ENCODE measurements at regions not wholly inside any gene's neighbourhood (a gene's known extent, or its start where the extent isn't known, plus 50 kb on each side); places are given as distances from the start of the nearest gene placed in this dataset.
"Not testable (repeated sequence)": the region's sequence is repeated elsewhere in the genome, so short reads cannot be mapped to it uniquely, and the experiment has no call there.

DNA sequence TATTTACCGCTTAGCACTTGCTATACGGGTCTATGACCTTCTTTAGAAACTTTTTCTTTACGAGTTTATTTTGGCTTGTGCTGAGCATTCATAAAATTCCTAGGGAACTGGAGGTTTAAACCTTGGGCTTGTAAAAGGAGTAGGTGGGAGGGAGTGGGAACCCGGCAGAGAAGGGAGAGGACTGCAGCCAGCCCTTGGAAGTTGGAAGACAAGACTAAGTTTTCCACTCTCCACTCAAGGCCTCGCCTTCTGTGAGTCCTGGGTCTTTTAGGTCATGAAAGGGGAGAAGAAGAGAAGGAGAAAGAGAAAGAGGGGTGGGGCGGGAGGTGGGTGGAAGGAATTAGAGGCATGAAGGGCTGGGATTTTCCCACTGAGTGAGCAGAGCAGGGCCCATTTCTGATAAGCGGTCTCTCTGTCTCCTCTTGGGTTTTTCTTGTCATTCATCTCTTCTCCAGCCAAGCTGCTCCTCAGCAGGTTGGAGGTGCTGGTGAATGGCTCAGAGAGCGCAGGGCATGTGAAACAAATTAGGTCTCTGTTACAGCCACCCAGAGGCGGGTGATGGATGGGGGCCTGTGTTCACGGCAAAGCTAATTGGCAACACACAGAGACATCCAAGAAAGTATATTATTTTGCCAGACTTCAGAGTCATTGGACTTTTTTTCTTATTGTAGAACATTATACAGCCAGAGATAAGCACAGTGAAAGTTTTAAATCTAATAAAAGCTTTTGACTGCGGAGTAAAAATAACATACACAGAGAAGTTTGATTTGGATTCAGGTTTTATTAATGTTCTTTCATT, 247.3 kb downstream of the FOXD2 start:
- no peak for DNase-seq (ENCODE audit: low spot score)

DNA sequence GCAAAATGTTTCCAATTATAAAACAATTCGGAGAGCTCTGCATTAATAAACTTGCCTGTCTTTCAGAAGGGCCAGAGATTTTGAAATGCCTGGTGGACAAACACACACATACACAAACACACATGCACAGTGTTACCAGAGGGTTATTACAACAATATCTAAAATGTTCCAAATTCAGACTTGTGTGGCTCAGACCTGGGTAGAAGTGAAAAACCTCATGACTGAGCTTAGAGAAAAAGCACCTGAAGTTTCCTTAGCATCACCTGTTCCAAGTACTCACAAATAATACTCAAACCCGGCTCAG, 247.9 kb downstream of the FOXD2 start:
- no peak for DNase-seq (ENCODE audit: low spot score)

DNA sequence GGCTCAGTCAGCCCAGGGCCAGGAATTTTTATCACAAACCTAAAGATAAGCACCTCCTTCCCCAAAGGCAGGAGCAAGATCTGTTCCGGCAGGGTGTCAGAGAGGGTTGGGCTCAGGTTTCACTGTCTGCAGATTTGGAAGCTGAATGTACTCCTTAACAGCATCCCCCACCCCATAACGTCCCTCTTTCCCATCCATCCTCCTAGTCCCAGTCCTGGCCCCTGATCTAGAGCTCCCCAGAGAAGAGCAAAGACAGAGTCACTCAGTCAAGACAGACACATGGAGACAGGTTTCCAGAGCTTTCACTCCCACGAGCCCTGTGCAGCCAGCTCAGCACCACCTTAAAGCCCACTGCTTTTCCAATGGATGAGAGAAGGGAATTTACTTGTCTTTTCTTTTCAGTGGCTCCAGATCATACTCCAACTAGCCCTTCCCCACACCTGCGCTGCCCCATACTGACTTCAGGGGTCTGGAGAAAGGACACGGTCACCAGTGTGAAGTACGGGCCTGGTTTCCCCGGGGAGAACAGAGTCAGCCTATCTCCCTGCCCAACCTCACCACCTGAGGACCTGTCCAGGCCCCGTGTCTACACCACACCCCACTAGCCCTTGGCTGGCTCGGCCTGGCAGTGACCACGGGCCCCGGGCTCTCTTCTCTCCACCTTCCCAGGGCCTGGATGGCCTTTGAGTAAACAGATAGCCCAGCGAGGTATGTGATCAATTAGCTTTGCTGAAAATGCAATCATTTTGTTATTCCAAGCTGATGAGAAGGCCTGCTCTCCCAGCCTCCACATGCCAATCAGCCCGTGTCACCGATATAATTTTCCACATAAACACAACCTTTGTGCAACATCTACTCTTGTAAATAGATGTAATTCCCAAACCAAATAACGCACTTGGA, 249.1 kb downstream of the FOXD2 start:
- no peak for DNase-seq (ENCODE audit: low spot score)

DNA sequence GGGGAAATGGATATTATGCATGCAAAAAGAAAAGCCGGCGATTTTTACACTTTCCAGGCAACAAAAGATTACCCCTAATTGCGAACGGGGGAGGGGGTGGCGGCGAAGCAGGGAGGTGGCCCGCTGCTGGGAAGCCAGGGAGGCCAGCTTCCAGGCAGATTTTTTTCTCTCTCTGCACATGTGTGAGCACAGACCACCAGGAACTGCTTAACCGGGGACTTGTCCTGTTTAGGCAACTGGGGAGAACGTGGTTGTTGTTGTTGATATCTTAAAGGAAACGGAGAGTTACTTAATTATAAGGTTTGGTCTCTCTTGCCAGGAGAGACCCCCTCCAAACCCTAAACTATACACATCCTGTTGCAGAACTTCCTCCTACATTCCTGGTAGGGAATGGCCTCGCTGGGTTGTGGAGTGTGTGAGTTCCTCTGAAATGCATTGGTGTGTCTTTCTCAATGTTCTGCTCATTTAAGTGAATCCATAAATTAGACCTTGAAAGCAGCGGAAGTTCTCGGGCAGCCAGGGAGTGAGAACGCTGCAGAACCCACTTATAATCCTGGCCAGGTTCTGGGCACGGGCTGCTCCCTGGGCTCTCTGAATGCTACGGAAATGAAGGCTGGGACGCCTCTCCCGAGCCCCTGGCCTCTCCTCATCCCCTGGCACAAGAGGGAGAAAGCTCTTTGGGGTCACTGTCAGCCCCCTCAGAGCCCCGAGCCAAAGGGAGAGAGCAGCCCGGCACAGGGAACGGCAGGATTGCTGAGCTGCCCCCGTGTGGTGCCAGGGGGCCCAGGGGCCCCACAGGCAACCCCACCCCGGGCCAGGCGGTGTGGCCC, 250.0 kb downstream of the FOXD2 start:
- no peak for DNase-seq (ENCODE audit: low spot score)

DNA sequence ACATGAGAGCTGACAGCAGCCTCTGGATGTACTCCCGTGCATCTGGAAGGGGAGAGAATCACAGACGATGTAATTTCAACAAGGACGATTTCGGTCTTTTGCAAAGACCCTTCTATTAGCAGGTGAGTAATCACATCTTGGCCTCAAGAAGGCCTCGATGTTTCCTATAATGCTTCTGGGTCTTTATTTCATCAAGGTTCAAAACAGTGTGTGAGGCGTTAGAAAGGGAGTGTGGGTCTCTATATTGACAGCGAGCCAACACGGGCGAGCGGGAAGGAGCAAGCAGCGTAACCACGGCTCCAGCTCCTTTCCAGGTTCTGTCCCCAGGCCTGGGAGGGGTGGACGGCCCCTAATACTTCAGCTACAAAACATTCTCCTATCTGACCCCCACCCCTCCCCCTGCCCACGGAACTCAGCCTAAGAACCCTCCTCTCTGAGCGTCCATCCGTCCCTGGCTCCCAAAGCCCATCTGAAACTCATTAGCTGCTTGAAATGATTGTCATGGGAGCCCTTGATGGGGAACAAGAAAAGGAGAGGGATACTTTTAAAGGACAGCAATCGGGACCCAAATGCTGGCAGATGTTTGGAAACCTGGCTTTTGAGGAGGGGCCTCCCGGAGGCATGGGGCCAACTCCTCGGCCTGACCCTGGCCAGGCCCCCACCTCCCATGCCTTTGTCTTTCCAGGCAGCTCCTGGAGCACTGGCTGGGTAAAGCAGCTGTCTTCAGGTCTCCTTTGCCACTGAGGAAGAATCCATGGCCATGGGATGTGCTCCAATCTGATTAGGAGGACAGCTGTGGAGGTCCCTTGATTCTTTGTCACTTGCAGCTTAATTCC, 250.8 kb downstream of the FOXD2 start:
- DNase-seq (ENCODE audit: low spot score), result no peak

DNA sequence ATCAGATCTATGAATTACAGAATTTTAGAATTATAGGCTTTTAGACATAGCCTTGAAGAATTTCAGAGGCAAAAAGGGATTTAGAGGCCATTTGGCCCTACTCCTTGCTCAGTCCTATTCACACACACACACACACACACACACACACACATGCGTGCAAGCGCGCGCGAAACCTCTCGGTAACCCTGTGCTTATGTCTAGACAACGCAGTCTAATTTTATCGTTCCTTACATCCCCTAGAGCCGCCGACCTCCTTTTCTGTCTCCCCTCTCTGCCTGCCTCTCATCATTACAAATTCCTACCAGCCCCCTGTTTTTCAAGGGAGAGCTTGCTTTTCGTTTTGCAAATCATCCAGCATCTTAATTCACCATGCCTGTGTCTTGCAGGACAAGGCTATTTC, 252.1 kb downstream of the FOXD2 start:
- DNase-seq (ENCODE audit: low spot score), result no peak

DNA sequence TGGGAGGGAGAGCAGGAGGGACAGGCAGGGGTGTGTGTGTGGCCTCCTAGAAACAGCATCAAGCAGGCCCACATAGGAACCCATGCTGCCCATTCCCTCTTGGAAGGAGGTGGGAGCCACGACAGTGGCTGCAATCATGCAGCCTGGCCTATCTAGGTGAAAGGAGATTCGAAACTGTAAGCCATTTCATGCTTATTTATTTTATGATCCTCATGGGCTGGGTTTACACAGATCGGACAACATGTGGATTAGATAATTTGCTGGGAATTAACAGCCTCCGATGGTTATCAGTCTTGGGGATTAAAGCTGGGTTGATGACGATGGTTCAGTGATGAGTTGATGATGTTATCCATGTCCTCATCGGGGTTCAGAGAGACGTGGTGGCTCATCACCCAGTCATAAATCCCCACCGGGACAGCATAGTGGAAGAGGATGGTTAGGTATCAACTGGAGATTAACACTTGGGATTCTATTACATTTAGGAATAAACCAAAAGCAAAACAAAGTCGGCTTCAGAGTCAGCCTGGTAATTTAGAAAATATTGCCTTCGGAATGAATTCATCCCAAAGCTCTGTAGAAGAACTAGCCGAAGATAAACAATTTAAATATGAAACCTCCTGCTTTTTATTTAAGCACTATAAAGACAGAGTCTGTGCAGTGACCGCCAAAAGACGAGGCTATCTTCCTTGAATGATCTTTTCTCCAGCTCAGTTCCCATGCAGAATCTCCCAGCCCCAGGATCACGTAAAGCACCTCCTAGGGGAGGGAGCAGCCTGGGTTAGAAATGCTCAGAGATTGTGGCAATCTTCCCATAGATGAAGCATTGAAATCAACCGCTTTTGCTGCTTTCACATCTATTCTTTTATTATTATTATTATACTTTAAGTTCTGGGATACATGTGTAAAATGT, 252.8 kb downstream of the FOXD2 start:
- DNase-seq (ENCODE audit: low spot score), result no peak

DNA sequence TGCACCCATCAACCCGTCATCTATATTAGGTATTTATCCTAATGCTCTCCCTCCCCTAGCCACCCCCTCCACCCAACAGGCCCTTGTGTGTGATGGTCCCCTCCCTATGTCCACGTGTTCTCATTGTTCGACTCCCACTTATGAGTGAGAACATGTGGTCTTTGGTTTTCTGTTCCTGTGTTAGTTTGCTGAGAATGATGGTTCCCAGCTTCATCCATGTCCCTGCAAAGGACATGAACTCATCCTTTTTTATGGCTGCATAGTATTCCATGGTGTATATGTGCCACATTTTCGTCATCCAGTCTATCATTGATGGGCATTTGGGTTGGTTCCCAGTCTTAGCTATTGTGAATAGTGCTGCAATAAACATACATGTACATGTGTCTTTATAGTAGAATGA, 253.4 kb downstream of the FOXD2 start:
- DNase-seq (ENCODE audit: low spot score), result not testable (repeated sequence)

DNA sequence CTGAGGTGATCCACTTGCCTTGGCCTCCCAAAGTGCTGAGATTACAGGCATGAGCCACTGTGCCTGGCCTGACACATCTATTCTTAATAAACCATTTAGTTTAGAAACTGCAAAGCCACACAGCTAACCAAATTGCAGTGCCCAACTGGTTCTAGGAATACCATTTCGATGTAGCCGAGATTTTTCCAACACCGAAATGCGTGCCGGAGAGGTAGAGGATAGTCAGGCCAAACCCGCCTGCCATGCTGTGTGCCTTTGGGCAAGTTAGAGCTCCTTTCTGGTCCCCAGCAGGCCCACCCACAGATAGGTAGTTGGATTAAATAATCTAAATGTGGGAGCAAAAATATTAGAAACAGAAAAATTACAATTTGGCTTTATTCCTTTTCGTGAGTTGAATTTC, 254.4 kb downstream of the FOXD2 start:
- no peak for DNase-seq (ENCODE audit: low spot score)

DNA sequence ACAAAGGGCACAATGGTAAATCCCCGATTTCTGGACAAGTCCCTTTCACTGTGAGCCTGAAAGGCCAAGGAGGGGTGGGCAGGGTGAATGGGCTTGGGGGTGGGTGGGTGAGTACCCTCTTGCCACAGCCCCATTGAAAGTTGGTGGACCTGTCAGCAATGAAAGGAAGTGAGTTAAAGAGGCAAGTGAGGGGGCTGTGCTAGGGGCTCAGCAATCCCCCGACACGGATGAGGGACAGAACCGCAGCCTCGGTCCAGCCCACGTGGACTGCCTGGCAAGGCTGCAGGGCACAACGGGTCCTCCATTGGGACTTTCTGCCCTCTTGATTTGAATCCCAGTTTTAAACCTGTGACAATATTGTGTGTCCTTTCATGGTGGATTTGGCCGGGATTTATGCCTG, 255.3 kb downstream of the FOXD2 start:
- no peak for DNase-seq (ENCODE audit: low spot score)

DNA sequence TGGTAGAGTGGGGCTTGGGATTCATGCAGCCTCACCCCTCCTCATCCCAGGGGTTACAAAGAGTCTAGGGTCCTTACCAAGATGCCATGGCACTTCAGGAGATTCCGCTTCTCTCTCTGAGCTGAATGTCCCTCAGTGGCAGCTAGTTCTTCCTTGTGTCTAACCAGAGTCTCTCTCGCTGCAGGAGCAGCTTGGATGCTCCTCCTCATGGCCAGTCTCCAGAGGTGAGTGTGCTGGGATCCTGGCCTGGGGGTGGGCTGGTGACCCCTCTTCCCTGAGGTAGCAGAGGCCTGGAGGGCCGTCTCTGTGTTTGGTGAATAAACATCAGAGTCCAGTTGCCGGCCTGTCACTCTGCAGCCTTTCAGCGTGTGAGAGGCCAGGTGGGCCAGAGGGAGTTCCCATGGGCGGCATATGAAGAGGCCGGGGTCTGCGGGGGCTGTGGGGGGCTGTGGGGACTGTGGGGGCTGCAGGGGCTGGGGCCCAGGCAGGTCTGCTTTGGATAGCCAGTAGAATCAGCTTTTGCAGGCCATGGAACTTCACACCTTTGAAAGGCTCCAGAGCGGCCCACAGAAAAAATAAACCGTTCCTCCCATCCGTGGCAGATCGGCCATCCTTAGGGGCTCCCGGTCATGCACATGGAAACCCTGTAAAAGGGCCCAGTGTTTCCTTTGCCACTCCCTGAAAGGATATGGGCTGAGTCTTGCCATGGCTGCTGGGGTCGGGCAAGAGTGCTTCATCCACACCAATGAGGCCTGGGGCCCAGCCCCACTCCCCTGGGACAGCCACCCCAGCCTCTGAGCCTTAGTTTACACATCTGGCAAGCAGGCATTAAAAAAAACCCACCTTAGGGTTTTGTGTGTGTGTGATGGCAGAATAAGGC, 256.4 kb downstream of the FOXD2 start:
- no peak for DNase-seq (ENCODE audit: low spot score)

DNA sequence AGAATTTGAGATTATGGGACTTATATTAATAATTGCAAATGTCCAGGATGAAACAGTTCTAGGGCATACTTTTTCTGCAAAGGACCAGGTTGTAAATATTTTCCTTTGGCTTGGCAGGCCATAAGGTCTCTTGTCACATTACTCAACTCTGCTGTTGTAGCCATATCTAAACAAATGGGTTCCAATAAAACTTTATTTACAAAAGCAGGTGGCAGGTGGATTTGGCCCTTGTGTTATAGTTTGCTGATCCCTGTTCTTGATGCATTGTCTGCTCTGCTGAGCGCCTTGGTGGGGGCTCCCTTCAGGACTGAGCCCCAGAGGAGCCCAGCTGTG, 258.5 kb downstream of the FOXD2 start:
- DNase-seq (ENCODE audit: low spot score), result no peak

DNA sequence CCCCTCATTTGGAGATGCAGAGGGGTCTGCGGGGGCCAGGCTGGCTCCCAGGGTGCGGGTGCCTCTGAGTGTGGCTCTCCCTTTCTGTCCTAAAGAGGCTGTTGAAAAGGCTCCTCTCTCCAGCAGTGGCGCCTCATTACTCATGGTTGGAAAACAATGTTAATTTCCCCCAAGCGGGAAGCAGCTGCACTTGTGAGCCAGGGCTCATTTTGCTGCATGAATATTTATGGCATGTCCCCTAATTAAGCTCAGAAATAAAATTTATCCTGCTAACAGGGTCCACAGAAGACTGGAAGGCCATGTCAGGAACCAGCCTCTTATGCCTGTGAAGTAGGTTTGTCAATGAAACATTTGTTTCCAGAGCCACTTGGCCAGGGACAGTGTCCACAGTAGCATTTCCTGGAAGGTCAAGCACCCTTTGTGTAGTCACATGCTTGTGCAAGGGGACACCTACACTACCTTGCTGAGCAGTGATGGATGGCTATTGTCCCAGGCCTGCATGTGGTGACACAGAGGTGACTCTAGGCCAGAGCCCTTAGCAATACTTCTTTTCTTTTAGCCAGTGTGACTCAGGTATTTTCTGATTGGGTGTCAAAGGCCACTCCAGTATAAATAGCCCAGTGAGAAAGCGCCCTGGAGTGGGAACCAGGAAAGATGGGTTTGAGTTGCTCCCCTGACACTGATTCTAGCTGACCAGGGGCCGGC, 259.0 kb downstream of the FOXD2 start:
- DNase-seq (ENCODE audit: low spot score), result peak; percentile 91

DNA sequence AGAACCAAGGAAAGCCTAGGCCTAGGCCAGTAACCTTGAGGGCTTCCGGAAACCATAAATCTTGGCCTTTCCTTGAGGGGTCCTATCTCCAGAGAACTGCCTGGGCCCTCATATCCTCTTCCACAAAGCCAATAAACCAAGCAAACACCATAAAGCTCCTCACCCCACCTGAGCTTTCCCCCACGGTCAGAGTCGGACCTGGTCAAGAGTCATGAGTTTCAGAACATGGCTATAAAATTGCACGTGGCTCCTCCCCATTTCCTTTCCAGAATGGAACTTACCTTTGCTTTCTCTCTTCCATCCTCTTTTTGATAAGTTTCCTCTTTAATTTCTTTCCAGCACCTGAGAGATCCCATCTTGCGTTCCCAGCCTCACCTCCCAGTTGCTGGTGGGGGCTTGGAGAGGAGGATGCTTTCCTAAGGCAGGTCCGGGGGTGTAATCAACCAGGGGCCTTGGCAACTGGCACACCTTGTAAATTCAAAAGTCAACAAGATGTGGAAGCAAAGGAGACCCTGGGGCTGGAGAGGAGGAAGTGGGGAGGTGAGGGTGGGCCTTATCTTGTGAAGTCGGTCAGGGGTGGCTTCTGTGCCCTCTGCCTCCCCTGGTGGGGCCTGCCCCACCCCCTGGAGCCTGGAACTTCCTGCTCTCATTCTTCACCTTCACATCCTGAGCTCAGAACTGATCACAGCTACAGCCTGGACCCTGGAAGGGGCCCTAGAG, 259.9 kb downstream of the FOXD2 start:
- DNase-seq (ENCODE audit: low spot score), result no peak

DNA sequence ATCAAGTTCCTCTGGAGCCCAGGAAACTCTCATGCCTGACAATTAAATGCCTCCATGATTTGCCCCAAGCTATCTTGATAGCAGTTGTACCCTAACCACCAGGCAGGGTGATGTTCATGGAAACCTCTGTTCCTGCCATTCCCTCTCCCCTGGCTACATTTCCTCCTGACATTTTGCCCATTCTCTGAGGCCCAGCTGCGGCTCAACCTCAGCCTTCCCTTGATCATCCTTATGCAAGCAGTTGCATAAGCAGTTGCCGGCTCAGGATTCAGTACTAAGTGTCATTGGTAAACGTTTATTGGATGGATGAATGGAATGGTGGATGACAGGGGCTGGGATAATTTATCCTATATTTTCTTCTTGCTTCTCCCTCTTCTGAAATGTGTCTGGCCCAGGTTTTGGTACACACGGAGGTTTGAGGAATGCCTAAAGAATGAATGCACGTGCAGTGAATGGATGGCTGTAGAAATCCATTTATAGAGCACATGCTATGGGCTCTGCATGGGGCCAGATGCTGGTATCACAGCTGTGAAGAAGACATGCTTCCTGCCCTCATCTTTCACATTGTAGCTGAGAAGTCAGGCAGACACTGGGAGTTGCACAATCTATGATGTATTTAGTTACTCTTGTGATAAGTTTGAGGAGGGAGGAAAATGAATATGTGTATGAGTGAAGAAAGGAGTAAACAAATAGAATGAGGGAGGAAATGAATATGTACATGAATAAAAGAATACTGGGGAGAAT, 261.8 kb downstream of the FOXD2 start:
- no peak for DNase-seq (ENCODE audit: low spot score)

DNA sequence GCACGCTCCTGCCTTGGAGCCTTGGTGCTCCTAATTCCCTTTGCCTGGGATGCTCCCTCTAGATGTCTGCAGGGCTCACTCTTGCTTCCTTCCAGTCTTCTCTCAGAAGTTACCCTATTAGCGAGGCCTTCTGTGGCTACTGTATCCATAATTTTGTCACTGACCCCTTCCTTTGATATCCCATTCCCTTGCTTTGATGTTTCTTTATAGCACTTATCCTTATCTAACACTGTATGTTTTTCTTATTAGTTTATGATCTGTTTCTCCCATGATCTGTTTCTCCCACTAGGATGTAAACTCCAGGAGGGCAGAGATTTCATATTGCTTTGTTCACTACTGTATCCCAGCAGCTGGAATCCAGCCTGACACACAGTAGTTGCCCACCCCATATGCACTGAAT, 263.4 kb downstream of the FOXD2 start:
- DNase-seq (ENCODE audit: low spot score), result no peak

DNA sequence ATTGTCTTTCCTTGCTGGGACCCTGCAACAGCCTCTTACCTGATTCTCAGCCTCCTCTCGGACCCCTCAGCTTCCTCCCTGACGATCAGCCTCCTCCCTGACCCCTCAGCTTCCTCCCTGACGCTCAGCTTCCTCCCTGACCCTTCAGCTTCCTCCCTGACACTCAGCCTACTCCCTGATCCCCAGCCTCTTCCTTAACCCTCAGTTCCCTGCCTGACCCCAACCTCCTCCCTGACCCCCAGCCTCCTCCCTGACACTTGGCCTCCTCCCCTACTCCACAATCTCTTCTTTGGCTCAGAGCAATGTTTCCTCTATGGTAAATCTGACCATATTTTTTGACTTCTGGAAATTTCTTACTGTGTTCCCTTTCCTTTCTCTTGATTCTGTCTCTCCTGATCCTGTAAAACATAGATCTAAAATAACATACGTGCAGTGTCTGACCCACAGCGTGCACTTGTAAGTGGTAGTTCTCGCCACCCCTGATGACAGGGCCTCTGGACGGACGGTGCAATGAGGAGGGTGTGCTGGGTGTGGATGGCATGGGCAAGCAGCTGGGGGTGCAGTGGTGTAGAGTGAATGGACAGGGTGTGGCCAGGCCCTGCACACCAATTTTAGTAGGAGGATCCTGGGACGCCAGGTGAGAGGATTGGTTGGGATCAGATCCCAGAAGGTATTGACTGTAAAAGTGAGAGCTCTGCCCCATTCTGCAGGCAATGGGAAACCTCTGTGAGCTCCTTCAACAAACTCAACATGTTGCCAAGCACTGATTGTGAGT, 264.1 kb downstream of the FOXD2 start:
- DNase-seq (ENCODE audit: low spot score), result no peak

Measured in HuH-7 (cell line).